Omental fat pad (tissue), 3 donors: ENCODE measurements at regions not wholly inside any gene's neighbourhood (a gene's known extent, or its start where the extent isn't known, plus 50 kb on each side); places are given as distances from the start of the nearest gene placed in this dataset.

Experiments used
- ATAC-seq: fragments of 150-250 bp; one replicate; pipeline ENCODE4 v1.9.1; 2016; ENCODE audit warnings: mild to moderate bottlenecking, moderate library complexity; ENCODE audit not compliant: low FRiP score
- DNase-seq: peaks from one replicate; pipeline ENCODE4 v3.0.0-alpha.2; 2019; ENCODE audit warnings: low spot score
- CTCF ChIP-seq, 3 donors: fragments of 450-650 bp; IDR thresholded peaks; one replicate each; pipeline ENCODE4 v1.5.1; 2016 to 2017; ENCODE audit warnings: antibody characterized with exemption in 3 of 3, mild to moderate bottlenecking in 3 of 3, moderate library complexity in 2 of 3

GRCh38 chr2:42901076-42901640 is 108.8 kb upstream of the HAAO start:
- DNase-seq = peak; percentile 21
- no peak for TF ChIP-seq CTCF (IDR thresholded peaks at IDR 0.05)
- ATAC-seq = no peak

DNA sequence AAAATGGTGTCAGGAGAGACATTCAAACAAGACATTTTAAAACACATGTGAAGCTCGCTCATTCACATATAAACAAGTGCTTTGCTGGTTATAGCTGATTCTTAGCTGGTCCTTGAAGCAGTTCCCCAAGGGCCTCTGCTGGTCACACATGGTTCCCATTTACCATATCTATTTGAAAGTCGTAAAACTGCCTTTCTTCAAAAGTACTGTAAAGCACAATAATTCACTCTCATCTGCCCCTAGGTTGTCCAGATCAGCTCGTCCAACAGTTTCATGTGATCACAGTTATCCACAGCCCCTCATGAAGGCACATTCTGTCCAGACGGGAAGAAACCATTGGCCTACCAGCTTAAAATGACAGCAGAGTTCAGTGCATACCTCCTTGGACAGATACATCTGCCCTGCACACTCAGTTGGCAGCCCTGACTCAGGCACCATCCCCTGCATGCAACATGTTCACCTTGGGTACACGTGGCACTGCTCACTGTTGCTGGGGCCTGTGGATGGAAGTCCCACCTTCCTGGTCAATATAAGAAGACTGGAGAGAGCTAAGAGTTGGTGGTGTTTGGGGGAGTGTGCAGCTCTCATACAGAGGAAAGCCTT is 108.0 kb upstream of the HAAO start:
- peak; percentile 11 for DNase-seq
- no peak for ATAC-seq
- no peak for TF ChIP-seq CTCF (IDR thresholded peaks at IDR 0.05)

- DNase-seq (peak; percentile 11), ATAC-seq (no peak)
- TF ChIP-seq CTCF (IDR thresholded peaks at IDR 0.05) = no peak
Measured at GRCh38 chr2:42897358-42897757, 105.0 kb upstream of the HAAO start.

GRCh38 chr2:42895791-42896135 is 103.4 kb upstream of the HAAO start:
- DNase-seq (peak; percentile 13), ATAC-seq (no peak)
- no peak for TF ChIP-seq CTCF (IDR thresholded peaks at IDR 0.05)

DNA sequence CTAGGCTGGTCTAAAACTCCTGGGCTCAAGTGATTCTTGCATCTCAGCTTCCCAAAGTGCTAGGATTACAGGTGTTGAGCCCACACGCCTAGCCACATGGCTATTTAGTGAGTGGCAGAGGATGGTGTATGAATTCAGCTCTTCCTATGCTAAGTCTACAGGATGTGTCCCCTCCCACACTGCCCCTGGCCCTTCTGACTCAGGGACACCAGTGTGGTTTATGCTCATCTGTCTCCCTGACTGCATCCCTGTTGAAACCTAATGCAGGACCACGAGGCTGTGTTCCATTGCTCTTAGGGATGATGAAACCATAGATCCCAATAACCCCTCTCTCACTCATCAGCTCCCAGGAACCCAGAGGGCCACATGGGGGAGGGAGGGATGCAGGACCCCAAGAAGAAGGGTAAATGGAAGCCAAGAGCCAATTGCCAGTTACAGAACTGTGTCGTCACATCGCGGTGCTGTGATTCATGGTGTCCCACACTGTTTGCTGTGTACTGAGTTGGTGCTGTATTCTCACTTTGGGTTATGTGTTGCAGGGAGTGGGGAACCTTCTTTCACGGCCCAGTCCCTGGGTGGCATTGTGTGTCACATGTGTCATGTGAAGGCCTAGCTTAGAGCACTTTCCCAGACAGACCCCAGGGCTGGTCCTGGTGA is 102.9 kb upstream of the HAAO start:
- no peak for ATAC-seq
- no peak for TF ChIP-seq CTCF (IDR thresholded peaks at IDR 0.05)
- DNase-seq = no peak

- no peak for ATAC-seq
- TF ChIP-seq CTCF (IDR thresholded peaks at IDR 0.05) = no peak
- no peak for DNase-seq
Measured at GRCh38 chr2:42893047-42893758, 100.8 kb upstream of the HAAO start.
